ENCODE measurements at regions not wholly inside any gene's neighbourhood (a gene's known extent, or its start where the extent isn't known, plus 50 kb on each side); places are given as distances from the start of the nearest gene placed in this dataset.

- no peak overlapping the region for H3K4me3 ChIP-seq (ENCODE audit: low read length)
- H3K9me3 ChIP-seq (ENCODE audit: insufficient read depth, low read depth, low read length): no peaks in the 10 kb centered on the region
- no peaks in the 10 kb centered on the region for H3K4me1 ChIP-seq (ENCODE audit: insufficient read depth, low read length)
- no peaks in the 10 kb centered on the region for H3K27me3 ChIP-seq (ENCODE audit: insufficient read depth, low read length)
- no peak overlapping the region for H3K27ac ChIP-seq (ENCODE audit: low read length)
- no peaks in the 10 kb centered on the region for H3K36me3 ChIP-seq (ENCODE audit: insufficient read depth, low read depth, low read length)
- no peak overlapping the region for H3K9ac ChIP-seq (ENCODE audit: low read depth, low read length)
Measured at GRCh38 chr2:146365041-146365440, 1479.8 kb upstream of the ACVR2A start.

DNA sequence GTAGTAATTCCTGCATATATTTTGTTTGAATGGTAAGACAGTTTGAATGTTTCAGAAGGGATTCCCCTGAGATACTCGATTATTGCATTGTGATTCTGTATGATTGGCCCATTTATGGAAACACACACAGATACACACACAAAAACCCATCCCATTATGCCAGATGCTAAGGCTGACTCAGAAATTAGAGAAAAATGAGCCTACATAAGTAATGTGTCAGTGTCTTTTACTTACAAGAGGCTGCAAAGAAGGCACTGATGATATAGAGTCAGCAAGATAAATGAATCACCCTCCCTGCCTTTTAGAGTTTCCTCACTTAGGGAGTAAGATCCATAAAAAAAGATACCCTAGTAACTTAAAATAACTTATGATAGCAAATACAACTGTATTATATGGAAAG, 1481.1 kb upstream of the ACVR2A start:
- Histone ChIP-seq H3K27ac (ENCODE audit: low read length) (no peak overlapping the region), H3K27me3 (ENCODE audit: insufficient read depth, low read length) (no peaks in the 10 kb centered on the region), H3K9ac (ENCODE audit: low read depth, low read length) (no peak overlapping the region), H3K9me3 (ENCODE audit: insufficient read depth, low read depth, low read length) (no peaks in the 10 kb centered on the region), H3K36me3 (ENCODE audit: insufficient read depth, low read depth, low read length) (no peaks in the 10 kb centered on the region), H3K4me1 (ENCODE audit: insufficient read depth, low read length) (no peaks in the 10 kb centered on the region), H3K4me3 (ENCODE audit: low read length) (no peak overlapping the region)

- Histone ChIP-seq H3K36me3 (ENCODE audit: insufficient read depth, low read depth, low read length) (no peaks in the 10 kb centered on the region), H3K9me3 (ENCODE audit: insufficient read depth, low read depth, low read length) (no peaks in the 10 kb centered on the region), H3K4me3 (ENCODE audit: low read length) (no peak overlapping the region), H3K4me1 (ENCODE audit: insufficient read depth, low read length) (no peaks in the 10 kb centered on the region), H3K9ac (ENCODE audit: low read depth, low read length) (no peak overlapping the region), H3K27me3 (ENCODE audit: insufficient read depth, low read length) (no peaks in the 10 kb centered on the region), H3K27ac (ENCODE audit: low read length) (no peak overlapping the region)
Measured at GRCh38 chr2:146351689-146352088, 1493.1 kb upstream of the ACVR2A start.

DNA sequence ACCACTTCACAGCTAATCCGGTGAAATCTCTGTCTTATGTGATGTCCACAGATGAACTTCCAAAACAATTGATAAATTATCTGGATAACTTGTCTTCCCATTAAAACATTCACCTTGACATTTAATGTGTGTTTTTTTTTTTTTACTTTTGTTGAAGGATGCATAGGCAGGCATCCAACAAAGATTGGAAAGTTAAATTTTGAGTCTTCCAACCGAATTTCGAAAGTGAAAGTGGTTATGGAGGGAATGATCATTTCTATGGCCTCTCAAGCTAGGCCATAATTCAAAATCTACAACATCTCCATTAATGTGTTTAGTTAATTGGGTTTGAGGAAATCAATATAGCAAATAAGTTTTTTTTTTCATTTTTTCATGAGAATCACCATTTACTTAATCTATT, 1495.5 kb upstream of the ACVR2A start:
- no peaks in the 10 kb centered on the region for H3K36me3 ChIP-seq (ENCODE audit: insufficient read depth, low read depth, low read length)
- H3K4me1 ChIP-seq (ENCODE audit: insufficient read depth, low read length): no peaks in the 10 kb centered on the region
- H3K27me3 ChIP-seq (ENCODE audit: insufficient read depth, low read length): no peaks in the 10 kb centered on the region
- no peak overlapping the region for H3K27ac ChIP-seq (ENCODE audit: low read length)
- no peak overlapping the region for H3K9ac ChIP-seq (ENCODE audit: low read depth, low read length)
- H3K4me3 ChIP-seq (ENCODE audit: low read length): no peak overlapping the region
- H3K9me3 ChIP-seq (ENCODE audit: insufficient read depth, low read depth, low read length): no peaks in the 10 kb centered on the region

DNA sequence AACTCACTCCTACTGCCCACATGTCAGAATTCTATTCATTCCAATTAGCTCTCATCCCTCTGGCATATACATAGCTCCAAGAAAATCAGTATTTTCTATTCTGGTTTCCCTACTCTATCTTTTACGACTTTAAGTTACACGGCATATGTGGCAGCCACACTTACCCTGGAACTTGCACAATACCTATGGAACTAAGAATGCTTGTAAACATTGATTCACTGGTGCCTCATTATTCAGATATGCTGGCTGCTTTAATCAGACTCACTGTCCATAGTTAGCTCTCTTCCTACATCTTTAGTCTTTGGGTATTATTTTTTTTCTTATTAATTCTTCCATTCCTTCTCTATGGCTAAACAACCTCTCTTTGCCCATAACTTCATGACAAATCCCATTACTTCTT, 1519.9 kb upstream of the ACVR2A start:
- Histone ChIP-seq H3K4me1 (ENCODE audit: insufficient read depth, low read length) (no peaks in the 10 kb centered on the region; the same call in 1 of the 2 replicates), H3K9me3 (ENCODE audit: insufficient read depth, low read depth, low read length) (no peaks in the 10 kb centered on the region), H3K27me3 (ENCODE audit: insufficient read depth, low read length) (no peaks in the 10 kb centered on the region), H3K36me3 (ENCODE audit: insufficient read depth, low read depth, low read length) (no peaks in the 10 kb centered on the region), H3K27ac (ENCODE audit: low read length) (no peak overlapping the region), H3K9ac (ENCODE audit: low read depth, low read length) (no peak overlapping the region), H3K4me3 (ENCODE audit: low read length) (no peak overlapping the region)

DNA sequence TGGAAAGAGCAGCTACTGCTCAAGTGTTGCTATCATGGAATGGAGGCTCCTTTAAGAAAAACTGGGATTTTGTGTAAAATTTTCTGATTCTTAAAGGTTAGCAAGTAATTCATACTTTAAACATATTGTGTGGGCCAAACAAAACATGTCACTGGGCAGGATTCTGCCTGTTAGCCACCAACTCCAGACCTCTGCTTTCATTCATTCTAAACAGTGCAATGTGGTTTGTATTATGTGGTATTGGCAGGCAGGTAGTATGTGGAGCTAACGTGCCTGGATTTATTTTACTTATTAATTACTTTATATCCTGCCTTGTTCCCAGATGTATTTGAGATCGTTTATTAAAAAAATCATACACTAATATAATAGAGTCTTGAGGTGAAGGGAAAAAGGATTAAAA, 1521.3 kb upstream of the ACVR2A start:
- H3K9me3 ChIP-seq (ENCODE audit: insufficient read depth, low read depth, low read length): no peaks in the 10 kb centered on the region
- H3K4me1 ChIP-seq (ENCODE audit: insufficient read depth, low read length): no peaks in the 10 kb centered on the region; the same call in 1 of the 2 replicates
- no peak overlapping the region for H3K9ac ChIP-seq (ENCODE audit: low read depth, low read length)
- H3K4me3 ChIP-seq (ENCODE audit: low read length): no peak overlapping the region
- no peak overlapping the region for H3K27ac ChIP-seq (ENCODE audit: low read length)
- H3K27me3 ChIP-seq (ENCODE audit: insufficient read depth, low read length): no peaks in the 10 kb centered on the region
- H3K36me3 ChIP-seq (ENCODE audit: insufficient read depth, low read depth, low read length): no peaks in the 10 kb centered on the region

DNA sequence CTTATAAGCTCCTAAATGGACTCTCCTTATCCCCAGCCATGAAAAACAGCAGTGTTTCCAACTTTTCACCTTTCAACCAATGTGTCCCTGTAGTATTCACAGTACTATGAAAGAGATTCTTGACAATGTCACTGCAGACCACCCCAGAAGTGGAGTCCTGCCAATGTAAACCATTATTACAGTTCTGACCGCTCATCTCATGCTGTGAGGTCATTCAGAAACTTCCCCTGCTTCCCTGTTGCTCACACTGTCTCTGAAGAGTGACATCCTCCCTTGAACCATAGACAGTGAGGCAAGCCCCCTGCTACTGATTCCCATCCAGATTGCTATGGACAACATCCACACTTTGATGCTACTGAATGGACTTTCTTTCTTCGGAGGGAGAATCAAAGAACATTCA, 1523.7 kb upstream of the ACVR2A start:
- no peak overlapping the region for H3K27ac ChIP-seq (ENCODE audit: low read length)

DNA sequence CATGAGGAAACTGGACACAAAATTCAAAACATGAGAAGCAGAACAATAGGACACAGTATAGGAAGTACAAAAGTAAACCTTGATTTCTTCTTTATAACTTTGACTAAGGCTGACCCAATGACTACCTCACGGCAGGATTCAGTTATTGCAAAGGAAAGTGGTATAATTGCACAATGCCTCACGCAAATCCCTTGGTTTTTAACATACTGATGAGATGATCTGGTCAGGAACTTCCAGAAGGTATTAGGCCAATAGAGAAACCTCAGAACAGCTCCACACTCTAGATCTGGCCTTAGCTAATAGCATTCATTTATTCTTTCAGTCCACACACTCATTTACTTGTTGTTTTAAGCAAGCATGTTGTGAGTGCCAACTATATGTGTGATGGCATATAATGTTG, 1526.9 kb upstream of the ACVR2A start:
- H3K27me3 ChIP-seq (ENCODE audit: insufficient read depth, low read length): no peaks in the 10 kb centered on the region
- no peaks in the 10 kb centered on the region for H3K9me3 ChIP-seq (ENCODE audit: insufficient read depth, low read depth, low read length)
- H3K27ac ChIP-seq (ENCODE audit: low read length): no peak overlapping the region
- H3K9ac ChIP-seq (ENCODE audit: low read depth, low read length): no peak overlapping the region
- H3K4me3 ChIP-seq (ENCODE audit: low read length): no peak overlapping the region
- H3K4me1 ChIP-seq (ENCODE audit: insufficient read depth, low read length): no peaks in the 10 kb centered on the region; the same call in 1 of the 2 replicates
- H3K36me3 ChIP-seq (ENCODE audit: insufficient read depth, low read depth, low read length): no peaks in the 10 kb centered on the region

More for the DNA sequence above, 1523.7 kb upstream of the ACVR2A start:
- H3K4me3 ChIP-seq (ENCODE audit: low read length): no peak overlapping the region
- H3K27me3 ChIP-seq (ENCODE audit: insufficient read depth, low read length): no peaks in the 10 kb centered on the region
- no peaks in the 10 kb centered on the region for H3K9me3 ChIP-seq (ENCODE audit: insufficient read depth, low read depth, low read length)
- no peaks in the 10 kb centered on the region for H3K36me3 ChIP-seq (ENCODE audit: insufficient read depth, low read depth, low read length)
- no peak overlapping the region for H3K9ac ChIP-seq (ENCODE audit: low read depth, low read length)
- no peaks in the 10 kb centered on the region; the same call in 1 of the 2 replicates for H3K4me1 ChIP-seq (ENCODE audit: insufficient read depth, low read length)

- no peaks in the 10 kb centered on the region for H3K4me1 ChIP-seq (ENCODE audit: insufficient read depth, low read length)
- H3K9ac ChIP-seq (ENCODE audit: low read depth, low read length): no peak overlapping the region
- no peaks in the 10 kb centered on the region for H3K9me3 ChIP-seq (ENCODE audit: insufficient read depth, low read depth, low read length)
- no peak overlapping the region for H3K27ac ChIP-seq (ENCODE audit: low read length)
- H3K36me3 ChIP-seq (ENCODE audit: insufficient read depth, low read depth, low read length): no peaks in the 10 kb centered on the region
- H3K4me3 ChIP-seq (ENCODE audit: low read length): no peak overlapping the region
- H3K27me3 ChIP-seq (ENCODE audit: insufficient read depth, low read length): no peaks in the 10 kb centered on the region
Measured at GRCh38 chr2:146312899-146313298, 1531.9 kb upstream of the ACVR2A start.

DNA sequence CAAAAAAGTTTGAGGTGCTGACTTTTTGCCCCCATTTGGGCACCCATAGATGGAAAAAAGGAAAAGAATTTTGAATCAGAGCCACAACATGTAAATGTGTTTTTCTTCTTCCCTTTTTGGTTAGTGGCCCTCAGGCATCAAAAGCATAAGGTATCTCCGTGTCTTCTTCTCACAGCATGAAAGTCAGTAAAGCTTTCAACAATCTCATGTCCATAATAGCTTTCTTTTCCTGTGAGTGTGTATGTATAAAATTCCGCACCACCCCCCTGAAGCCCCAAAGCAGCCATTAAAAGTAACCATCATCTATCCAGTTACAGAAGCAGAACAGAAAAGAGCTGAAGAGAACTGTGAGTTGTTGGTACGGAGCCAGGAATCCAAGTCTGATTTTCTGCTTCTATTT, 1539.7 kb upstream of the ACVR2A start:
- no peaks in the 10 kb centered on the region for H3K4me1 ChIP-seq (ENCODE audit: insufficient read depth, low read length)
- no peaks in the 10 kb centered on the region for H3K36me3 ChIP-seq (ENCODE audit: insufficient read depth, low read depth, low read length)
- H3K27me3 ChIP-seq (ENCODE audit: insufficient read depth, low read length): no peaks in the 10 kb centered on the region
- H3K27ac ChIP-seq (ENCODE audit: low read length): no peak overlapping the region
- no peak overlapping the region for H3K9ac ChIP-seq (ENCODE audit: low read depth, low read length)
- no peak overlapping the region for H3K4me3 ChIP-seq (ENCODE audit: low read length)
- H3K9me3 ChIP-seq (ENCODE audit: insufficient read depth, low read depth, low read length): no peaks in the 10 kb centered on the region

- H3K27ac ChIP-seq (ENCODE audit: low read length): no peak overlapping the region
- H3K9ac ChIP-seq (ENCODE audit: low read depth, low read length): no peak overlapping the region
- no peaks in the 10 kb centered on the region for H3K36me3 ChIP-seq (ENCODE audit: insufficient read depth, low read depth, low read length)
- no peak overlapping the region for H3K4me3 ChIP-seq (ENCODE audit: low read length)
- H3K4me1 ChIP-seq (ENCODE audit: insufficient read depth, low read length): no peaks in the 10 kb centered on the region
- H3K9me3 ChIP-seq (ENCODE audit: insufficient read depth, low read depth, low read length): no peaks in the 10 kb centered on the region; the same call in 1 of the 2 replicates
- no peaks in the 10 kb centered on the region for H3K27me3 ChIP-seq (ENCODE audit: insufficient read depth, low read length)
Measured at GRCh38 chr2:146301287-146301686, 1543.5 kb upstream of the ACVR2A start.

GRCh38 chr2:146295080-146295670, 1549.7 kb upstream of the ACVR2A start:
- Histone ChIP-seq H3K9ac (ENCODE audit: low read depth, low read length) (no peak overlapping the region), H3K27me3 (ENCODE audit: insufficient read depth, low read length) (no peaks in the 10 kb centered on the region), H3K27ac (ENCODE audit: low read length) (no peak overlapping the region), H3K4me3 (ENCODE audit: low read length) (no peak overlapping the region), H3K9me3 (ENCODE audit: insufficient read depth, low read depth, low read length) (peaks cover 10% of the 10 kb centered on the region; the same call in 1 of the 2 replicates), H3K4me1 (ENCODE audit: insufficient read depth, low read length) (no peaks in the 10 kb centered on the region), H3K36me3 (ENCODE audit: insufficient read depth, low read depth, low read length) (no peaks in the 10 kb centered on the region)
